ENCODE measurements at regions not wholly inside any gene's neighbourhood (a gene's known extent, or its start where the extent isn't known, plus 50 kb on each side); places are given as distances from the start of the nearest gene placed in this dataset.

DNA sequence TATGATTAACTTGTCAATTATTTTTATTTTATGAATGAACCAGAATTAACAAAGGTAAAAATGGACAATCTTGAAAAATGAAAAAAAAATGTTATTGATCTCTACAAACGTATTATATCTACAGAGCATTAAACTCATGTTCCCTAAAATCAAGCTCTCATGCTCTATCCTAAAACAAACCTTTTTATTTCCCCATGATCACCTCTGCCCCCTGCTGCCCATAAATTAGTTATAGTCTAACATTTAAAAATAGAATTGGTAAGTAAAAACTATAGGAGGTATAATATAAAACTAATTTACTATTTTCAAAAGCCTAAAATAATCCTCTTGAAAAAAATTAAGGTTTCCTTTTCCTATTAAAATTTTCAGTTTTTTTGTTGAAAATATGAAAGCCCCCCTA is 168.0 kb upstream of the POU5F2 start:
- peak; percentile 35 for DNase-seq
- peak; percentile 47 for TF ChIP-seq CTCF (IDR thresholded peaks at IDR 0.05; ENCODE audit: low read depth, low read length)
- Histone ChIP-seq H3K27me3 (no peaks in the 10 kb centered on the region), H3K4me1 (no peaks in the 10 kb centered on the region), H3K36me3 (no peaks in the 10 kb centered on the region), H3K9me3 (no peaks in the 10 kb centered on the region), H3K4me3 (ENCODE audit: low read depth, low read length) (no peak overlapping the region)

DNA sequence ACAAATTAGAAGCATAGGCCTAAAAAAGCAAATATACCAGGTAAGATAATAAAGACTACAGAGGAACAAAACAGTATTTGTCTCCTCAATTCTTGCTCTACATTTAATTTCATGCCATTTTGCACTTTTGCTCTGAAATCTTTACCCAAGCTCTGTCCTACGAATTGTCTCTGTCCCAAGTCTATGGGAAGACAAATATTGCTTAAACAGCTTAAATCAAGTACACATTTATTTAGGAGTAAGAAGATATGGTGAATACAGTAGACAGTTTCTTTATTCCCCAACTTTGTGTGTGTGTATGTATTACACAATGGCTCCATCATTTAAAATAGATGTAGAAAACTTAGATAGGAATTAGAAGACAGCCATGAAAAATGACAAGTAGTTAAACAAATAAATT is 163.5 kb upstream of the POU5F2 start:
- H3K4me1 ChIP-seq = no peaks in the 10 kb centered on the region
- no peaks in the 10 kb centered on the region for H3K27me3 ChIP-seq
- no peaks in the 10 kb centered on the region for H3K36me3 ChIP-seq
- DNase-seq = no peak
- TF ChIP-seq CTCF (IDR thresholded peaks at IDR 0.05; ENCODE audit: low read depth, low read length) = no peak
- no peak overlapping the region for H3K4me3 ChIP-seq (ENCODE audit: low read depth, low read length)
- no peaks in the 10 kb centered on the region for H3K9me3 ChIP-seq

DNA sequence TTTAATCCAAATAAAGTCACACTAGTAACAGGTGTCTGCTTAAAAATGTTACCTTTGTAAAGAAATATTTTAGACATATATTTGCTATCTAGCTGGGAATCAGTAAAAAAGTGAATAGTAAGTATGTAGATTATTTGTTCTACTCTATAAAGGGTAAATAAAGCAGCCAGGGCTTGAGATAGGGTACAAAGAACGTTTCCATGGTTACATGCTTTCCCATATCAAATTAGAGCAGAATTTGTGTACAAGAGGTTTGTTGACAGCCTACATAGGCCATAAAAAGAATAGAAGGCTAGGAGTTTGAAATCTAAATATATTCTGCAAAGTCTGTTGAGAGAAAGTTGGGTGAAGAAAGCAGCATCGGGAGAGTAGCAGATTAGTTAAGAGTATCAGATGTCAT is 160.9 kb upstream of the POU5F2 start:
- no peaks in the 10 kb centered on the region for H3K36me3 ChIP-seq
- no peak overlapping the region for H3K4me3 ChIP-seq (ENCODE audit: low read depth, low read length)
- TF ChIP-seq CTCF (IDR thresholded peaks at IDR 0.05; ENCODE audit: low read depth, low read length) = no peak
- H3K4me1 ChIP-seq = no peaks in the 10 kb centered on the region
- DNase-seq = no peak
- H3K27me3 ChIP-seq = no peaks in the 10 kb centered on the region
- no peaks in the 10 kb centered on the region for H3K9me3 ChIP-seq

DNA sequence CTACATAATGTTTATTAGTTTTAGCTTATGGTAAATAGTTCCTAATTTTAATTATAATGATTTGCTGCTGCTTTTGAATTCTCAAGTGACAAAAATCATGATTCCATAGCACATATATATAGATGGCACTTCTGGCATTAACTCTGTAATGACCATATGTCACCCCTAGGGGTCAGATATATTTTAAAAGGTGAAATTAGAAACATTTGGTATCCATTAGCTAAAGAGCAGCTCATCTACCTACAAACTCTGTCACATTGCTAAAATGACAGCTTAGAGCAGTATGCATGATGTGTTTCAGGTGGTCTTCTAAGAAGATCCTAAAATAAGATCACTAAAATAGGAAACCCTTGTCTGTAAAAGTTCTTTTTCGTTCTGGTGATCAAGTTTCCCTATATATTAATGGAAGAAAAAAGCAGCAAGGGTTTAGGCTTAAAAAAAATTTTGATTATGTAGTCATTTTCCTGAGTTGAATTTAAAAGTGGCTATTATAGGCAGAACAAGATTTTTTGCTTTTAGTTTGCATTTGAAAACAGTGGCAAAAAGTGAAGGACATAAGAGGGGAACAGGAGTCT is 157.7 kb upstream of the POU5F2 start:
- peak; percentile 59 for TF ChIP-seq CTCF (IDR thresholded peaks at IDR 0.05; ENCODE audit: low read depth, low read length)
- Histone ChIP-seq H3K36me3 (no peaks in the 10 kb centered on the region), H3K4me3 (ENCODE audit: low read depth, low read length) (no peak overlapping the region), H3K27me3 (no peaks in the 10 kb centered on the region), H3K9me3 (no peaks in the 10 kb centered on the region), H3K4me1 (peaks cover 5% of the 10 kb centered on the region; the same call in 1 of the 2 replicates)
- no peak for DNase-seq

DNA sequence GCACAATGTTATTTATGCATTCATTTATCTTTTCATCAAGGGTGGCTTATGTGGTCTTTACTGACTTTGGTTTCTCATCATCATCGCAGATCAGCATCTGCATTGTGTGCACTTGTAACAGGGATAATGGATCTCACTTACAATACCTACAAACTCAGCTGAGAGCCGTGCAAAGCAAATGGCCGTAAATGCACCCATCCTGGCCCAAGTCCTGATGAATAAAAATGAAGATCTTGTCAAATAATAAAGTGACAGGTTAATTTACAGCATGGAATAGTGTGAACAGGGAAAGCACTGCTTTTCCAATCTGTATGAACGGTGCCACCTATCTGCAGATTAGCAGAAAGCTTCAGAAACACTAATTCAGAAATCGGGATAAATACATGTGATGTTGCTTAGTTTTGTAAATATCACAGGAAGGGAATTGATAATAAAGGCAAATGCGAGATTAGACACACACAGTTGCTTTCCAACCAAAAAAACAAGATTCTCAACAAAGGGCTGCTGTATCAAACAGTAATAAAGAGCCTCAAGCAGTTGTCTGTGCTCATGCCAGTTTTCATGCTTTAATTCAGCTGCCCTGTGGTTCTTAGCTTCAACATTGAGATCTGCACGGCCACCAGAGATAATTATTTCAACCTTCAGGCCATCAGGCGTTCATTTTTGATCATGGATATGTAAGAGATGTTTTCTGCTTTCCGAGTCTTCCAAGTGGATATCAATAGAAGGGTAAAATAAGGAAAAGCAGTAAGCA is 153.4 kb upstream of the POU5F2 start:
- peaks cover 12% of the 10 kb centered on the region for H3K4me1 ChIP-seq
- no peak for DNase-seq
- H3K9me3 ChIP-seq = no peaks in the 10 kb centered on the region
- H3K36me3 ChIP-seq = no peaks in the 10 kb centered on the region
- H3K4me3 ChIP-seq (ENCODE audit: low read depth, low read length) = peak overlapping the region; percentile 25
- peak; percentile 70 for TF ChIP-seq CTCF (IDR thresholded peaks at IDR 0.05; ENCODE audit: low read depth, low read length)
- no peaks in the 10 kb centered on the region for H3K27me3 ChIP-seq

DNA sequence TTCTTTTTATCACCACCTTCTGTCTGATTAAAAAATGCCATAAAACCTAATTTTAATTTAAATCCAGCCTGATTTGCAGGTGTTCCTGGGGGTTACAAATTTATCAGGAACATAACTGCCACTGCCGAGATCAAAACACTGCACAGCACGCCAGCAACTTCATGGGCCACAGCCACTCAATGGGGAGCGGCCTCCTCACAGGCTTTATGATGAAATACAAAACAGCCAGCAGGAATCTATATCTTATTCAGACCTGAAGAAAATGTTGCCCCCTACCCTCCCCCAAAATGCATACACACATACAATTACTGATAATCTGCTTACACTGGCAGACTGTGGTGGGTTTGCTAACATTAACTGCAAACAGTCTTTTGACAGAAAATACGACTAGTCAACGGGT is 151.7 kb upstream of the POU5F2 start:
- no peaks in the 10 kb centered on the region for H3K27me3 ChIP-seq
- H3K9me3 ChIP-seq = no peaks in the 10 kb centered on the region
- no peak overlapping the region for H3K4me3 ChIP-seq (ENCODE audit: low read depth, low read length)
- DNase-seq = no peak
- H3K4me1 ChIP-seq = peaks cover 12% of the 10 kb centered on the region
- H3K36me3 ChIP-seq = no peaks in the 10 kb centered on the region
- TF ChIP-seq CTCF (IDR thresholded peaks at IDR 0.05; ENCODE audit: low read depth, low read length) = no peak

Measured in BE2C (cell line).